HG02885 (cell line): ENCODE measurements at regions not wholly inside any gene's neighbourhood (a gene's known extent, or its start where the extent isn't known, plus 50 kb on each side); places are given as distances from the start of the nearest gene placed in this dataset.
A peak's percentile ranks its signal among the peaks of the same experiment; 100 is the strongest.

Source experiments
- ATAC-seq: cut with Tn5 transposase; IDR thresholded peaks from one replicate; pipeline ENCODE4 v1.9.1; 2021; ENCODE audit warnings: mild to moderate bottlenecking; ENCODE audit not compliant: unreplicated experiment, poor library complexity

DNA sequence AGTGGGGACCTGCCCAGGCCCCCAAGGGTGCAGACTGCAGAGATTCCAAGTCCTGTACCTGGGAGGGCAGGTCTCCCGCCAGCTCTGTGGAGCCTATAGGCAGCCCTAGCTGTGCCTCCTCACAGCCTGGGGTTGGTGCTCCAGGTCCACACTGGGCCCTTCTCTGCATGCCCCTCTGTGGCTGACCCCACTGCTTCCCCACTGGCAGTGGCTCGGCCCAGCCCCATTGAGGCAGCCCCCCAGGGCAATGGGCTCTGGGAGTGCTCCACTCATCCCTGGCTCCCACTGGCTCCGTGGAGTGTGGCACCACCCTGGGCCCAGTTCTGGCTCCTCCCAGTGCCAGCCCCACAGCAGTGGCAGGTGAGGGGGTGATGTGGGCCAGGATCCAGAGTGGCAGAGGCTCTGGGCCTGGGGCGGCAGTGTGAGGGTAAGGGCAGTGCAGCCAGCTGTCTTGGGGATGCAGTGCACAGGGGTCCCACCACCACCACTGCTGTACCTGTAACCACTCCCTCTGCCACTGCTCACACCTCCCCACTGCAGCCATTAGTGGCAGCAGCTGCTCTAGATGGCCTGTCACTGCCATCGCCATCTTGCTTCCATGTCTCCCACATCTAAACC, 312.2 kb downstream of the GPM6A start:
- no peak for ATAC-seq

DNA sequence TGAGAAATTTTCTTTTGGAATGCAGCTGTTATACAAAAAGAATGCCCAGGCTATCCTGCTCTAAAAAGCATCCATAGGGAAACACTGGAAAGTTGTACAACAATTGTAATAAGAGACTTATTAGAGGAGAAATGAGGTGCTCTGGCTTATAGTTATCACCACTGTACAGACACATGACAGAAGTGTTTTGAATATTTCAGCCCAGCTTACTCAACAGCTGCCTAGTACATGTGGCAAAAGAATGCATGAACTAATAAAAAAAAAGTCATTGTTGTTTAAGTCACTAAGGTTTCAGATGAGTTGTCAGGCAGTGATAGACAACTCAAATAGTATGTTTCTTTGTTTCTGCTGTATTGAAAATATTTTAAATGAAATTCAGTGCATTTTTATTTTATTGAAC, 307.7 kb downstream of the GPM6A start:
- ATAC-seq = no peak

DNA sequence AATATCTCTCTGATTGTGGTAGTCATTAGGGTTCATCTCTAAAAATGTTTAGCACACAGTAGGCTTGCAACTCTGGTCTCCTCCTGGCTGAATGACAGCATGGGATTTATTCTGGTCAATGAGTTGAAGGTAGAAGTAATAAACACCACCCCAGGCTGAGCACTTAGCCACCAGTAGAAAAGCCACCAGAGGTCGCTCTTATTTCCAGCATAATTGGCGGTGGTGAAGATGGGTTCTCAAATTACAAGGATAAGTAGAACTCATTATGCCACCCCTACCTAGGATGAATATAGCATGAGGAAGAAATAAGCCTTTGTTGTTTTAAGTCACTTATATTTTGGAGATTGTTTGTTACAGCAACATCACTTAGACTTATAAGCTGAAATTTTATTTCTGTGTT, 302.7 kb downstream of the GPM6A start:
- ATAC-seq = no peak

DNA sequence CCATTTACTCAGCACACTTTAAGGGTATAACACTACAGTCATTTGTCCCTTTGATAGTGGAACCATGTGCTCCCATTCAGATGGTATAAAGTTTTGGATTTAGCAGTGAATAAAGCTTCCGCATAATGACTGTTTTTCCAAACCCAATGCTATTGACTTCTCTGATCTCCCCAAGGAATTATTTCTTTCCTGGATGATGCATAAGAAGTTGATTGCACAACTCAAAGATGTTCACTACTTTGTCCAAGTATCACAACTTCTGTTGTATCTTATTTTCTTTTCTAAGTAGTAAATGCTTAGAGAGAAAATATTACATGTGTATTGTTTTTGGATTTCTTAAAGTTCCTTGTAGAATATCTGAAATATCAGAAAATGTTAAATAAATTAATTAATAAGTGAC, 300.2 kb downstream of the GPM6A start:
- ATAC-seq = no peak

DNA sequence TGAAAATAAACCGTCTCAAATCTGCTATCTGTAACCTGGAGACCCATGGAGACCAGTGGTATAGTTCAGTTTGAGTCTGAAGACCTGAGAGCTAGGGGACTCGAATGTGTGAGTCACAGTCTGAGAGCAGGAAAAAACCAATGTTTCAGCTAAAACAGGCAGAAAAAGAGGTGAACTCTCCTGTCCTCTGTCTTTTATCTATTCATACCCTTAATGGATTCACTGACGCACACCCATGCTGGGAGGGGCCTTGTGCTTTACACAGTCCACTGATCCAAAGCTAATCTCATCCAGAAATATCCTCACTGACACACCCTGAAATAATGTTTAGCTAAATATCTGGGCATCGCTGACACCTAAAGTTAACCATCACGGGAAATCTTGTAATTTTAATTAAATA, 297.9 kb downstream of the GPM6A start:
- ATAC-seq = no peak

DNA sequence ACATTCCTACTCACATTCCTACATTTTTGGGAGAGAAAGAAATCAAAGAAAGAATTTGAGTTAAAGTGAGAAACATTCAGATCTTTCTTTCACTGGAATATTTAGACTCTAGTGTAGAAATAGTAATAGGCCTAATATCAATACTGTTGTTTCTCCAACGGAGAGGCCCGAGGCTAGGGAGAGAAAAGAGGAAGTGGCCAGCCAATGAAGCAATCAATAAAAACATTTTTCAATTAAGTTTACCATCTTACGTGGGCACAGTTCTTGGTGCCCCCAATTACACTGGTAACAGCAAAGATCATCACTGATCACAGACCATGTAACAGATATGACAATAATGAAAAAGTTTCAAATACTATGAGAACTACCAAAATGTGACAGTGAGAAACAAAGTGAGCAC, 281.4 kb downstream of the GPM6A start:
- no peak for ATAC-seq

DNA sequence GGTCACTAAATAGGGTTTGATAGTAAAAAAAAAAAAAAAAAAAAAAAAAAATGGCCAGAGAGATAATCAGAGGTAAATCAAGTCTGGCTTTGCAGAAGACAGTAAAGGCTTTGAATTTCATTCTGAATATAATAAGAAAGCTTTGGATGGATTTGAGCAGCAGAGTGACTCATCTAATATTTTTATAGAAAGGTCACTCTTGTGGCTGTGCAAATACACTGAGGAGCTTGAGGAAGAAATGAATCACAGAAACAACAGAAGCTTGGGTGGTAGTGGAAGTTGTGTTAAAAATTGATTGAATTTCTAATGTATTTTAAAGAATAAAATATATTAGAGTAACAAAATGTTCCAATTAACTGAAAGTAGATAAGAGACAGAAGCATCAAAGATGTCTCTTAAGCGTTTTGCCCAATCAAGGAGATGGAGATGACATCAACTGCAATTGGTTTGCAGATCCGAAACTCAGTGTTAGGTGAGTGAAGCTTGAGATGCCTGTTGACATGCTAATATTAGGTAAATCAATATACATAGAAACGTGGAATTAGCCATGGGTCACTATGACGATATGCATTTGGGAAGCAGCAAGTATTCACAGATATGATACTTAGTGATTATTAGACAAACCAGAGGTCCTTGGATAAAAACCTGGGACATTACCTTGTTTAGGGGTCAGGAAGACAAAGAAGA, 280.5 kb downstream of the GPM6A start:
- no peak for ATAC-seq

DNA sequence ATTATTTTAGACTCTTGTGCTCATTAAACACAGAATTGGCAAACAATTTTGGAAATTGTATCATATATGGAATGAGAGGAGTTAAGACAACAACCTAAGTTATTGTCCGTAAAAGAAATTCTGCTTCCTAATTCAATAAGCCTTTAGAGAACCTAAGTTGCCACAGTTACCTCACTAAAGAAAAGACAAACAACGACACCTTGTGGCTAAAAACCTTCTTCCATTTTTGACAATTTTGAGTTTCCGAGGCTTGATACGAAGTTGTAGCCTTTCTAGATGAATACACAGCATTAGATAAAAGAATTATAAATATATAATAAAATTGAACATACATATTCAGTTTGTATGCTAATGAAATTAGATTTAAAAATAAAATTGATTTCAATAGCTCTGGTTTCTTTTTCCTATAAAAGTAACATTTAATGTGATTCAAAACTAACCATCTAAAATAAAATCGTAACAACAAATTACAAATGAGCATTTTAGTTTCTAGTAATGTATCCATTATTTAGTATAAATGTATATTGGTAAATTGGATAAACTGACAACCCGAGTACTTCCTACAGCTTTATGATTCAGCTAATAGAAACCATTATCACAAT, 275.1 kb downstream of the GPM6A start:
- peak; percentile 78 for ATAC-seq

DNA sequence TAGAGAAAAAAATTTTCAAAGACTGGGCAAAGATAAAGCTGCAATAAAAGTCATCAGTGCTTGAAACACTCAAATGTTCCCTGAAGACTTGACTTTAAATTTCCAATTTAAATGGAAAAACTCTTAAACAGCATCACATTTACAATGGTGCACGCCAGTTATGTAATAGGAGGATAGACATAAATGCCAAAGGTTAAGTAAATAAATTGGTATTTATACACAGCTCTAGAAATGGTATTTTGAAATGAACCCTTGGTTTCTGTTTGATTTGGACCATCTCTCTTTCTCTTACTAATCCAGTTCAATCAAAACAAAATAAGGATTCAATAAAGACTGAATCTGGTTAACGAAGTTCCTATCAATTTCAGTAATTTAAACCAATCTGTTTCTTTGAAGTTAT, 272.6 kb downstream of the GPM6A start:
- ATAC-seq = no peak

DNA sequence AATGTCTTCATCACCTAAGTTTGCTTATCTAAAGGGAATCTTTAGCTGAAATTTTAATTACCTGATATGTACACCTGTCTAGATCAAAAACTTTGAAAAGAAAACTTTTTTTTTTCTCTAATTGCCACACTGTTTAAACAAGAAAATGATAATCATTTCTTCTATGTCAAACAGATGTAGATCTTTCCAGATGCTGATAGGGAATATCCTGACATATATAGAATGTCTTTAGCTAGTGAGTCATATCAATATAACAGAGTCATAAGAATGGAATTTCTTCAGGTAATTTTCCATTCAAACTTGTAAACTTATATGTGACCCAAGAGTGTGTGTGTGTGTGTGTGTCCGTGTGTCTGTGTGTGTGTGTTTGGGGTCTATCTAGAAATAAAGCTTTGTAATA, 271.9 kb downstream of the GPM6A start:
- ATAC-seq = no peak

DNA sequence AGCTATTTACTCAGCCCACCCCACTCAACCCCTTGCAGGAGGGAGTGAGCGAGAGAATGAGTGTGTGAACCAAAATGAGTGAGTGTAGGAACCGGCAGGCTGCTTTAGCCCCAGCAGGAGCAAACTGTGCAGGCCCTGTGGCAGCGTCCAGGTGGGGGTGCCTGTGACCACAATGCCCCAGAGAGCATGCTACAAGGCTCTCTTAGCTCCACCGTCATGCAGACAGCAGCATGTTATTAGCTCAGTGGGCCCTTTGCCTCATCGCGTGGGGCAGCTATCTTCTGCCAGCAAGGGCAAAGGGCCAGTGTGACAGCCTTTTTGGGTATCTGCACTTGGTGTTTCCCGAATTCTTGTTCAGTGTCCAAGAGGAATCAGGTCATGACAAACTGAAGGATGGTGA, 271.3 kb downstream of the GPM6A start:
- ATAC-seq = no peak

DNA sequence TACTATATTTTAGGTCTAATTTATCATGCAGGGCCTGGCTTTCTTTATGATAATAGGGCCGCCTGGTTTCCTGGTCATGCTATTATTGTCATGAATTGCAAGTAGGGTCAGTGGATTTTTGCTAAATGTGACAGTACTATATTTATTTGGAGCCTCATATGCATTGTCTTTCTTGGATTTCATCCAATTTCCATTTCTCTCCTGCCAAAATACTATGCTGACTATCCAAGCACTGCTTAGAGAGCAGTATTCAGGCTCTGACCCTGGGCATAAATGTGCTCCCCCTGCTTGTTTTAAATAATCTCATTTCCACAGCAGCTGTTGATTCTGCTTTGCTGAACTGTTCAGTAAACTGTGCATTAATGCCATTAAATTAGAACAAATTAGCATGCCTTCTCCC, 269.3 kb downstream of the GPM6A start:
- ATAC-seq = no peak

DNA sequence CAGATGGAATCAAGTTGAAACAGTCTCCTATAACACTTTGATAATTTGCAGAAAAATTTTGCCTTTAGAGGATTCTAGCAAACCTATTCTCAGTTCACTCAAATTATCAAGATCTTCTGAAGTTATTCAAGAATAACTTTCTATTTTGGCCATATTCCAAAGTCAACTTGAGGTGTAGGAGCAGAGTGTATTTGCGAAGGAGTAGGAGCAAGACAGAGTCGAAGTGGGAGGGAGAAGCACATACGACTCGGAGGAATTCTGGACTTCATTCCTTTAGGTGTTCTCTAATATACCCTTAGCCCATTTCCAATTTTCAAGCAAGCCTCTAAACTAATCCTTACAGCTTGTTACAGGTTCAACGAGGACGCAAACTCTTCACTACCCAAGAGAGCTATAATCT, 252.9 kb downstream of the GPM6A start:
- no peak for ATAC-seq

DNA sequence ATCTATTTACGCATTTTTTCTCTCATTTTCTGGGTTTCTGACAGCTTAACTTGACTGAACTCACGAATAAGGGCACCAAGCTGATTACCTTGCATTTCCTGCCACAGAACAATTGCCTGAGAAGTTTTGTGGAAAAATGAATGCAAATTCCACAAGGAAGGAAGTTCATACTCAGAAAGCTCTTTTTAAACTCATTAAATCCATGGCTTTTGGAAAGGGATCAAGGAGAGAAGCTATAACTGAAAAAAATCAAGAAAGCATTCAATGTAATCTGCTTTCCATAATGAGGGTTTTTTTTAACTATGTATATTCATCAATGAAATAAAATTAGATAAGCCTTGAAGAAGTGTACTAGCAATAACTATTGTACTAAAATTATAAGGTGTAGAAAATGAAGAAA, 252.5 kb downstream of the GPM6A start:
- no peak for ATAC-seq

DNA sequence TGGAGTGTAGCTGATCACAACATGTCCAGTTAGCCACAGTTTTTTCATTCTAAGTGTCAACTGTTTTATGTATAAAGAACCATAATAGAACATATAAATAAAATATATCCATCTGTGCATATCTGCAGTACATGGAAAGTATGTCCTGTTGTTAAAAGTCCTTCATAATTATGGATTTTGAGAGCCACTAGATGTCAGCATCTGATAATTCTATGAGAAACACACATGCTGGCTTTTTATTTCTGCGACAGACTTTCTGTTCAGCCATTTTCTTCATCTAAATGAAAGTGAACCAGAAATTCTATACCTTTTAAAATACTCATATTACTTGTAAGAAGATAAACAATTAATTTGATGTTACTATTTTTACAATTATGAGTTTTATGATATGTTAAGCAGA, 251.5 kb downstream of the GPM6A start:
- ATAC-seq = no peak

DNA sequence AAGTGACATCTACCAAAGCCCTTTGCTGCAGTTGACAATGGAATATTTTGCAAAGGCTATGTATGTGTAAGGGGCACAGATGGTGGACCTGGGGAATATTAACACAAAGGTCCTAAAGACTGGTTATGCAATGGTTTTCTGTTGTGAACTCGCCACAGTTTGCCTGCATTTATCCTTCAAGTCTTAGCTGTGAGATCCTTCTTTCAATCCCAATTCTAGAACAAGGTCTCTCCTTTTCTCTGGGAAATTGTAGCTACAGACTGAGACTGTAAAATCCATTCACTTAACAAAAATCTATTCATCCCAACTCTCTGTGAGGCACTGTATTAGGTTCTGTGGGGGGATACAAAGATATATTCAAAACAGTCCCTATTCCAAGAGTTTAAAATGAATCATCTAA, 250.4 kb downstream of the GPM6A start:
- ATAC-seq = no peak

DNA sequence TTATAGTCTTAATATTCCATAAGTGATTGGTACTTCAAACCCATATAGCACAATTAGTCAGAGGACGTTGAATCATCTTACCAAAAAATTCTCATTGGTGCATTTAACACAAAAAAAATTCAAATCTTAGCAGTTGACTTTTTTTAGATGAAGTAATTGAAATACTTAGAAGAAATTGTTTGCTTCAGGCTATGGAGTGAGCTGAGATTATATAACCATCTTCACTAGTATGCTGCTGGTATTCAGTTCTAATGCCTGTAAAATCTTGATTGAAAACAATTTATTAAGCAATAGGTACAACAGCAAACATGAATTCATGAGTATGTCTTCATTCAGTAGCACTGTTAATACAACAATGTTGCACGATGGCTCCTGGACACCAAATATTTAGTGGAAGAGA, 250.0 kb downstream of the GPM6A start:
- no peak for ATAC-seq

DNA sequence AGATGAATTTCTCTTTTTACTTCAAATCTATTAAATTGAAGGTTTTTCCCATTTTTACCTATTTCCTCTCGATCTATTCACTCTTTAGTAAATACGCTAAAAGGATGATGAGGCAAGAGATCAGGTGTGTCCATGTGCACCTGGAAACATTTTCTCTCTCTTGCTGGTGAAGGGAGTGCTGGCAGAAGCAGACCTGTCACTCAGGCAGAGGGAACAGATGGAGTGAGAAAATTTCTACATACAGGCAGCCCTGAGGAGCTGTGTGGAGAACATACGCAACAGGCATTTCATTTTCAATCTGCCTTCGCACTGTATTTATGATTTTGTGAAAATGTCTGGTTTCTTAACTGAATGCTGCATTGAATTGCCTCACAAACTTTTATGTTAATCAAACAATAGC, 249.5 kb downstream of the GPM6A start:
- no peak for ATAC-seq
